Brain microvascular endothelial cell (primary cell): ENCODE measurements at regions not wholly inside any gene's neighbourhood (a gene's known extent, or its start where the extent isn't known, plus 50 kb on each side); places are given as distances from the start of the nearest gene placed in this dataset.

Experiments
- DNase-seq: peaks from one replicate; pipeline ENCODE4 v3.0.0-alpha.2; 2020
- H3K27ac ChIP-seq: fragments of 250-450 bp; sonication (Bioruptor Pico); 2 replicates; pipeline ENCODE4 v1.5.1; 2020; ENCODE audit warnings: mild to moderate bottlenecking, moderate library complexity
- H3K27me3 ChIP-seq: fragments of 250-450 bp; sonication (Bioruptor Pico); replicated peaks from 2 replicates; pipeline ENCODE4 v1.5.1; 2020; ENCODE audit warnings: mild to moderate bottlenecking
- H3K36me3 ChIP-seq: fragments of 250-450 bp; sonication (Bioruptor Pico); replicated peaks from 2 replicates; pipeline ENCODE4 v1.5.1; 2020; ENCODE audit warnings: mild to moderate bottlenecking
- H3K4me3 ChIP-seq: 2 replicates; pipeline ENCODE4 v1.5.1; 2011; ENCODE audit warnings: low read depth, mild to moderate bottlenecking, control low read depth, low read length, moderate library complexity
- in situ Hi-C: cut with HindIII; loops from 2 replicates; pipeline ENCODE4 v1.10.0; 2017; ENCODE audit warnings: low sequenced_read_pairs, low pct_ligation_motif_present
- TF ChIP-seq, protein P1 (sequence below): IDR thresholded peaks from 2 replicates; pipeline ENCODE4 v1.5.1; 2011; ENCODE audit warnings: low read depth, mild to moderate bottlenecking, moderate library complexity, low read length, control low read depth, inconsistent platforms; ENCODE audit errors: missing control alignments

DNA sequence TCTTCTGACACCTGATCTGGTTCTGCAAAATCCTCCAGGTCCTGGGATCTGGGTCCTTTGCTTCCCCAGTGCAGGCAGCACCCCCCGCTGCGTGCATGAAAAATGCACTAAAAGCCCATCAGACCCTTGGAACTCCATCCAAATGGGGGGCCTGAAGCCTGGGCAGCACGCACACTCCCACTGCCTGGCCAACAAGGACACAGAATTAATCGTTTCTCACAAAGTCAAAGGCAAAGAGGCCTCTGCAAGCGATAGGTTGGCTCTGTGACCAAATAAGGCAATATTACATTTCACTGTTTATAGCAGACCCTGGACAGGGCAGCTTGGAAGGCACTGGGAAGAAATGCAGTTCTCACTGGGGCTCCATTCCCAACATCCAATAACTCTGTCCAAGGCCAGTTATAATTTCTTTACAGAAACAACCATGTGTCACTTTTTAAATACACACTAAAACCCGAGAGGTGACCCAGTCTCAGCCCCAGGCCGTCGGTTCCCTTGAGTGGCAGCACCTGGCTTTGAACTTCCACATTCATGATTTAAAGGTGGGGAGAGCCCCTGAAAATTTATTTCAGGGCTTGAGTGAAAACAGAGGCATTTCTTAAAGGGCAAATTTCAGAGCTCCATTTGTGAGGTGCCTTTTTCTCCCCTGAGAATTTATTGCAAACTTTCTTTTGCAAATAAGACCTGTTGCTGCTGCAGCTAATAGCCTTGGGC is 114.4 kb upstream of the ANO1 start:
- in situ Hi-C loops, result no loop called here
- H3K27ac ChIP-seq, result no peak overlapping the region
- no peaks in the 10 kb centered on the region for H3K36me3 ChIP-seq
- no peak for DNase-seq
- no peaks in the 10 kb centered on the region for H3K27me3 ChIP-seq
- TF ChIP-seq, protein P1, sequence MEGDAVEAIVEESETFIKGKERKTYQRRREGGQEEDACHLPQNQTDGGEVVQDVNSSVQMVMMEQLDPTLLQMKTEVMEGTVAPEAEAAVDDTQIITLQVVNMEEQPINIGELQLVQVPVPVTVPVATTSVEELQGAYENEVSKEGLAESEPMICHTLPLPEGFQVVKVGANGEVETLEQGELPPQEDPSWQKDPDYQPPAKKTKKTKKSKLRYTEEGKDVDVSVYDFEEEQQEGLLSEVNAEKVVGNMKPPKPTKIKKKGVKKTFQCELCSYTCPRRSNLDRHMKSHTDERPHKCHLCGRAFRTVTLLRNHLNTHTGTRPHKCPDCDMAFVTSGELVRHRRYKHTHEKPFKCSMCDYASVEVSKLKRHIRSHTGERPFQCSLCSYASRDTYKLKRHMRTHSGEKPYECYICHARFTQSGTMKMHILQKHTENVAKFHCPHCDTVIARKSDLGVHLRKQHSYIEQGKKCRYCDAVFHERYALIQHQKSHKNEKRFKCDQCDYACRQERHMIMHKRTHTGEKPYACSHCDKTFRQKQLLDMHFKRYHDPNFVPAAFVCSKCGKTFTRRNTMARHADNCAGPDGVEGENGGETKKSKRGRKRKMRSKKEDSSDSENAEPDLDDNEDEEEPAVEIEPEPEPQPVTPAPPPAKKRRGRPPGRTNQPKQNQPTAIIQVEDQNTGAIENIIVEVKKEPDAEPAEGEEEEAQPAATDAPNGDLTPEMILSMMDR, result no peak
- H3K4me3 ChIP-seq, result no peak overlapping the region

DNA sequence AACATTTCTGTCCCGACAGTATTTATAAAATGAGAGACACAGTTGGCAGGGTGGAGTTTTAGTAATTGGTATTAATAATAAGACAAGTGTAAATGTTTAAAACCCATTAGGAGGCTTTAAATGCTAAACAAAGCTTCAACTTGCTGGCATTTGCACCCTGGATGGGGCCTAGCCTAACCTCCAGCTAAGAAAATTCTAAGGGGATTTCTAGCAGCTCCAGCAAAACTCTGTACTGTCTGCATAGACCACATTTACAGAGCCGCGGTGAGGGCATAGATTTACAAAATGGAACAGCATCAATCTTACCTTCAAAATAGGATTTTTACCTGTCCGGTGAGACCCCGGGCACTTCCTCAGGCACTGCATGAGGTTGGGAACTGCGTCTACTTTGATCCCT is 113.9 kb upstream of the ANO1 start:
- Histone ChIP-seq H3K36me3 (no peaks in the 10 kb centered on the region), H3K4me3 (no peak overlapping the region), H3K27ac (no peak overlapping the region), H3K27me3 (no peaks in the 10 kb centered on the region)
- no peak for DNase-seq
- in situ Hi-C loops, result no loop called here
- TF ChIP-seq, protein P1, result no peak

DNA sequence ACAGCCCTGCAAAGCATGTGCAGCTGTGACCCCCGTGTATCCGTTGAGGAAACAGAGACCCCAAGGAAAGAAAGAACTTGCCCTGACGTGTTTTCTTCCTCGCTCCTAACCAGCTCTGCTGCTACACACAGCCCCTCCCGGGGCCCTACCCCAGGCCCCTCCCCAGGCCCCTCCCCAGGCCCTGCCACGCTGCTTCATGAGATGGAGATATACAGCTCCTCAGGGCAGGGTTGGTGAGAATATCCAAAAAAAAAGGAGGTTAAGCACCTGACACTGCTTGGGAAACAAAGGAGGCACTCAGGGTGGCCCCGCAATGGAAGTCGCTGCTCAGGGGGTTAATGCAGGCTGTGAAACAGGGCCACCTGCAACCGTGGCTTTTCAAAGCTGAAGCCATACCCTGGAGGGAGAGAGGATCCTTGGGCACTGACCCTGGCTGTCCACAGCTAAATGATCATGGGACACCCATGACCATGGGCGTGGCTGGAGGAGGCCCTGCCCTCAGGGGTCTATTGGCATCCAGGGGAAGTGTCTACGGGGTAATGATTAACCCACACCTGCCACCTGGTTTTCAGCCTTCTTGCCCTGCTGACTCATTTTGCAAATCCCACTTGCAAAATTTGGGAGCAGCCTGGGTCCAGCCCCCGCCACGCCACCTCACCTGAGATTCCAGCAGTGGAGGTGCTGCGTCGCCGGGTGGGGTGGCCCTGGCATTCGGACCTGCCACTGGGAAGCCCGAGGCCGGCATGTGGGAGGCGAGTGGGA is 112.1 kb upstream of the ANO1 start:
- no peak for DNase-seq
- no peaks in the 10 kb centered on the region for H3K27me3 ChIP-seq
- in situ Hi-C loops, result no loop called here
- no peak overlapping the region for H3K4me3 ChIP-seq
- TF ChIP-seq, protein P1, result no peak
- no peaks in the 10 kb centered on the region for H3K36me3 ChIP-seq
- H3K27ac ChIP-seq, result no peak overlapping the region

DNA sequence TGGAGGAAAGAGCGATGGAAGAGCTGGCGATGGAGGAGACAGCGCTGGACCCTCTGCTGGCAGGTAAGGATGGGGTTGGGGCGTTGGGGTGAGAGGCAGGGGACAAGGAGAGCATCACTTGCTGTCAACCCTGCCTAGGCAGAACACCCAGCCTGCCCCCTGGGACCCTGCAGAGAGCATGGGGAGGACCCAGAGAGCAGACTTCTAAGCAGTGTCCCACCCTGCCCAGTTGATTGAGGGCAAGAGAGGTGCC is 111.6 kb upstream of the ANO1 start:
- DNase-seq, result no peak
- H3K36me3 ChIP-seq, result no peaks in the 10 kb centered on the region
- in situ Hi-C loops, result no loop called here
- no peak overlapping the region for H3K27ac ChIP-seq
- TF ChIP-seq, protein P1, result no peak
- H3K4me3 ChIP-seq, result no peak overlapping the region
- no peaks in the 10 kb centered on the region for H3K27me3 ChIP-seq

DNA sequence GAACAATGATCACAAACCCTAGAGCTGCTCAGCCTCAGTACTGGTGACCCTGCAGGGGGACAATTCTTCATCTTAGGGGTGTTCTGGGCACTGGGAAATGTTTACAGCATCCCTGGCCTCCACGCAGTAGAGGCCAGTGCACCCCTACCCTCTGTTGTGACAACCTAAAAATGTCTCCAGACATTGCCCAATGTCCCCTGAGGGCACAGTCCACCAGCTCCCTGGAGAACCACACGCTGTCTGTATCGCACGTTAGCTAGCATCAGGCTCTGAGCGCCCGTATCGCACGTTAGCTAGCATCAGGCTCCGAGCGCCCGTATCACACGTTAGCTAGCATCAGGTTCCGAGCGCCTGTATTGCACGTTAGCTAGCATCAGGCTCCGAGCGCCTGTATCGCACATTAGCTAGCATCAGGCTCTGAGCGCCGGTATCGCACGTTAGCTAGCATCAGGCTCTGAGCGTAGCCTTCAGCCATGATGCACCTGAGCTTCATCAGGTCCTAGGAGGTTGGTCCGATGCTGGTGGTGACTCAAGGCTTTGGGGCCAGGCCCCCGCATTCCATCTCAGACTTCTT is 111.1 kb upstream of the ANO1 start:
- no peak for DNase-seq
- H3K27me3 ChIP-seq, result no peaks in the 10 kb centered on the region
- TF ChIP-seq, protein P1, result no peak
- H3K36me3 ChIP-seq, result no peaks in the 10 kb centered on the region
- in situ Hi-C loops, result no loop called here
- no peak overlapping the region for H3K4me3 ChIP-seq
- no peak overlapping the region for H3K27ac ChIP-seq

DNA sequence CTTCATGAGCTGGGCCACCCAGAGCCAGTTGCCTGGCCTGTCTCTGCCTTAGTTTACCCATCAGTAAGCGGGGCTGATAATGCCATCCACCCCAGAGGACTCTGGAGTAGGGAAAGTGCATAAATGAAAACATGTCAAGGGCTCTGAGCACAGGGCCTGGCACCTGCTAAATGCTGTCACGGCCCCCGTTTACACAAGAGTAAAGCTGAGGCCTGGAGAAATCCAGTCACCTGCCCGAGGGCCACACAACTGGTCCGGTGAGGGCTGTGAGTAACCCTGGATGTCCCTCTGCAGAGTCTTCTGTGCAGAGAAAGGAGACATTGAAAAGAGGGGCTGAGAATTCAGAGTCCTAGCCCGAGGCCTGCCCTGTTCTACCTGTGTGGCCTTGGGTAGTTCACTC is 110.6 kb upstream of the ANO1 start:
- Histone ChIP-seq H3K27me3 (no peaks in the 10 kb centered on the region), H3K4me3 (no peak overlapping the region), H3K36me3 (no peaks in the 10 kb centered on the region), H3K27ac (no peak overlapping the region)
- no peak for DNase-seq
- in situ Hi-C loops, result no loop called here
- TF ChIP-seq, protein P1, result no peak
